AG04450 (cell line): ENCODE measurements at regions not wholly inside any gene's neighbourhood (a gene's known extent, or its start where the extent isn't known, plus 50 kb on each side); places are given as distances from the start of the nearest gene placed in this dataset.

Experiments
- CTCF ChIA-PET: fragments of 300-600, 350-600 bp; formaldehyde crosslinking; extraction: SDS; loops from one replicate; lab custom pipeline; 2022; ENCODE audit warnings: antibody characterized with exemption, inconsistent platforms; lab: Charles Lee
- POLR2A ChIA-PET: fragments of 350-600 bp; formaldehyde crosslinking; extraction: SDS; loops from one replicate; lab custom pipeline; 2021; ENCODE audit warnings: antibody characterized with exemption, inconsistent platforms; lab: Yijun Ruan, JAX
- DNase-seq: peaks from one replicate; pipeline ENCODE4 v3.0.0-alpha.2; 2011; ENCODE audit warnings: low read depth, low spot score
- H3K27ac ChIP-seq: one replicate; pipeline ENCODE4 v1.5.1; 2012; ENCODE audit warnings: low read depth, low read length, control low read depth
- H3K27me3 ChIP-seq: one replicate; pipeline ENCODE4 v1.6.0; 2012; ENCODE audit warnings: low read length; ENCODE audit not compliant: control insufficient read depth, insufficient read depth
- H3K4me3 ChIP-seq: 2 replicates; pipeline ENCODE4 v1.5.1; 2011; ENCODE audit warnings: mild to moderate bottlenecking, low read depth, low read length, control low read depth
- H3K9me3 ChIP-seq: 2 replicates; pipeline ENCODE4 v1.5.1; 2012; ENCODE audit warnings: low read length; ENCODE audit not compliant: control insufficient read depth, insufficient read depth
- TF ChIP-seq, protein P1 (sequence below): IDR thresholded peaks from 2 replicates; pipeline ENCODE4 v1.5.1; 2011; ENCODE audit warnings: low read depth, low read length, control low read depth, inconsistent platforms

DNA sequence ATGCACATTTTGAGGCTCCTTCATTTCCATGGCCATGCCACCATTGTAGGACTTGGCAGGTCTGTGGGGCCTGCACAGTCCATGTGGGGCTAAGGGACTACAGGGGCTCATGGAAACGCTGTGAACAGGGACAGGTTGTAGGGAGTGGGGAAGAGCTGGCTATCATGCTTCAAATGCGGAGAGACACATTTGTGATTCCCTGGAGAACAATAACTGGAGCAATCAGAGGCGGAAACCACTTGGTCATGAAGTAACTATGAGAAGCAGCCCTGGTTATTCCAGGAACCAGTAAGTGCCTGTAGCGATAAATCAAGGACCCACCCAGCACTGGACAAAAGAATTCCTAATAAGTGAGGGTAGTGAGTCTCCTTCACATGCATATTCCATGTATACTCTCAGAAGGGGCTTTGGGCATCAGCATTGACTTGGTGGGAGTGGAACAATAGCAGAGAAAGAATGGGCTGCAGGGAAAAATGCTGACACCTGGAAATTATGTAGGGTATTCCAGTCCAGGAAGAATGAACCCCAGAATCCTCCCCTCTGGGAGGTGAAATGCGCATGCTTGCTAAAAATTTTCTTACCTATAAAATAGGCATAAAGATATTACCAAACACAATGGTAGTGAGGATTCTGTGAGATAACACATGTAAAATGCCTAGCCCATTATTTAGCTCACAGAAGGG is 251.4 kb upstream of the ROPN1 start:
- no peak overlapping the region for H3K27ac ChIP-seq
- H3K9me3 ChIP-seq: no peaks in the 10 kb centered on the region
- TF ChIP-seq, protein P1, sequence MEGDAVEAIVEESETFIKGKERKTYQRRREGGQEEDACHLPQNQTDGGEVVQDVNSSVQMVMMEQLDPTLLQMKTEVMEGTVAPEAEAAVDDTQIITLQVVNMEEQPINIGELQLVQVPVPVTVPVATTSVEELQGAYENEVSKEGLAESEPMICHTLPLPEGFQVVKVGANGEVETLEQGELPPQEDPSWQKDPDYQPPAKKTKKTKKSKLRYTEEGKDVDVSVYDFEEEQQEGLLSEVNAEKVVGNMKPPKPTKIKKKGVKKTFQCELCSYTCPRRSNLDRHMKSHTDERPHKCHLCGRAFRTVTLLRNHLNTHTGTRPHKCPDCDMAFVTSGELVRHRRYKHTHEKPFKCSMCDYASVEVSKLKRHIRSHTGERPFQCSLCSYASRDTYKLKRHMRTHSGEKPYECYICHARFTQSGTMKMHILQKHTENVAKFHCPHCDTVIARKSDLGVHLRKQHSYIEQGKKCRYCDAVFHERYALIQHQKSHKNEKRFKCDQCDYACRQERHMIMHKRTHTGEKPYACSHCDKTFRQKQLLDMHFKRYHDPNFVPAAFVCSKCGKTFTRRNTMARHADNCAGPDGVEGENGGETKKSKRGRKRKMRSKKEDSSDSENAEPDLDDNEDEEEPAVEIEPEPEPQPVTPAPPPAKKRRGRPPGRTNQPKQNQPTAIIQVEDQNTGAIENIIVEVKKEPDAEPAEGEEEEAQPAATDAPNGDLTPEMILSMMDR: no peak
- CTCF ChIA-PET: no interaction called here
- no peaks in the 10 kb centered on the region for H3K27me3 ChIP-seq
- DNase-seq: no peak
- POLR2A ChIA-PET: no interaction called here
- H3K4me3 ChIP-seq: no peak overlapping the region

DNA sequence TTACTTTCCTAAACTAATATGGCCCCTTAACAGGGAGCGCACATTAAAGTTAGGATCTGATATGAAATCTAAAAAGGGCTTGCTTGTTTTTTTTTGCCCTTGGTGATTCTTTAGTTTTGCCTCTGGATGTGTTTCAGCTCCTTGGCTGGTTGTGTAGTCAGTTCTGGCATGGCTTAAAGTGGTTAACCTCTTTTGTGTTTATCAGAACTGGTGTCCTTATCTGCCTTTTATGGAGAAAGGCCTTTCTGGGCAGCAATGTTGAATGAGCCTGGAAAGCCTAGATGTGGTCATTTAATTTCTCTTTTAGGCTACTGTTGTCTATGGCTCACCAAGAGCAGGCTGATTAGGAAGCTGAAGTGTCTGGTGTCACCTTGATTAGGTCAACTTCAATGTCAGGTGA is 254.5 kb upstream of the ROPN1 start:
- POLR2A ChIA-PET: no interaction called here
- Histone ChIP-seq H3K27me3 (no peaks in the 10 kb centered on the region), H3K9me3 (no peaks in the 10 kb centered on the region), H3K27ac (no peak overlapping the region), H3K4me3 (no peak overlapping the region)
- TF ChIP-seq, protein P1: no peak
- CTCF ChIA-PET: no interaction called here
- DNase-seq: no peak

DNA sequence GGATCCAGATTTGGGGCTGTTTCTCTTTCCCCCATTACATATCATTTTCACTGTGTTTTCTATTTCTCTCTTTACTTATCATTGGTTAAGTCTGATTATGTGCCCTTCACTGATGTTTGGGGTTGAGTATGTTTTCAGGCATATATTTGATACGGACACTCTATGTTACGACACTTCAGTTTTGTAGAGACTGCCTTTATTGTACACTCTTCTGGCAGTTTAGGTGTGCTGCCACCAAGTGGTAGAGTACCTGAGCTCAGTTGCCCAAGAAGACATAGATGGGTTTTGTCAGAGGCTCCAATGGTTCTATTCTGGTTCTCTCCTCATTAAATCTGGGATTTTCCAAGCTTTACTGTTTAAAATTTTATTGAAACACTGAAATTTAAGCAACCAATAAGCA is 255.0 kb upstream of the ROPN1 start:
- Histone ChIP-seq H3K9me3 (no peaks in the 10 kb centered on the region), H3K27ac (no peak overlapping the region), H3K27me3 (no peaks in the 10 kb centered on the region), H3K4me3 (no peak overlapping the region)
- no peak for DNase-seq
- TF ChIP-seq, protein P1: peak; percentile 49
- ChIA-PET CTCF (interaction anchor here (0.6 kb wide), 2 partner anchors 9 to 24 kb away, joined by 3 to 4 read pairs; no protein-coding TSS in a partner anchor), POLR2A (interaction anchor here (0.6 kb wide), 1 partner anchor 14 kb away, joined by 3 read pairs; no protein-coding TSS in a partner anchor)

DNA sequence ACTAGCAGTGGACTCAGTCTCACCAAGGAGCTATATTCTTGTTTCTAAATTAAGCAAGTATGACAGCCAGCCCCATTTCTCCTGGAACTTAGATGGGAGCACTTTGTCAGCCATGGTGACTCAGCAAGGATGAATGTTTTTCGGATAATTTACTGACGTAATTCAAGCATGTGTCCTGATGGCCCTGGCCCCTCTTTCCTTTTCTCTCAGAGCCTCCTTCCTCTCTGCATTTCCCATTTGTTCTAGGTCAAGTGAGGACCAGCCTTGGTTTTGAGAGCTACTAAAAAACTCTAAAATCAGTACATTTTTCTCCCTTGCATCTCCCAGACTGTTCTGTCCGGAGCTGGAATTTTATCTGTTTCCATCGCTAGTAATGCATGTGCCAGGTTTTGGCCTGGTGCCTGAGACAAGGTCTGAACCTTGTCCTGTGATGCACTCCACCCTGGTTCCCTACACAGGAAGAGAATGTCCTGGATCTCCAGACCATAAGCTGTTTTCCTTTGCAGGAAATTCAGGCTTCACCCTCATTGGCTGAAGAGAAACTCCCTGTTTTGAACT is 256.6 kb upstream of the ROPN1 start:
- ChIA-PET POLR2A (no interaction called here), CTCF (interaction anchor here (0.8 to 1.3 kb wide), 2 partner anchors 19 to 103 kb away, joined by 3 read pairs; no protein-coding TSS in a partner anchor)
- DNase-seq: peak; percentile 47
- Histone ChIP-seq H3K27ac (peak overlapping the region; percentile 65), H3K4me3 (no peak overlapping the region), H3K9me3 (no peaks in the 10 kb centered on the region), H3K27me3 (no peaks in the 10 kb centered on the region)
- TF ChIP-seq, protein P1: no peak

DNA sequence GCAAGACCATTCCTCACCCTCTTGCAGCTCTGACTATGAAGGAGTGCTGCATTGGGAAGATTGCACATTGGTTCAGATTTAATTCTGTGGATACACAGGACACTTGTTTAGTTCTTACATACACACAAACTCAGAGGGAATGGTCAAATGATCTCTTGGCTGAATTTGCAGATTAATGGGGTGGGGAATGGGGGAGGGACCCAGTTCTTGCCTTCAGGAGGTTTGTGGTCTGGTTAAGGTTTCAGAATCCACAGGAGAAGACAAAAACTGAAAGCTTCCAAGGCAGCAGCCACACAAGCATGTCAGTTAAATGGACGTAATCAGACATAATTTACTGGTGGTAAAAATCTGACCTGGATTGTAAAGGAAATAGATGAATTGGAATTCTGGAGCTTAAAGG is 257.1 kb upstream of the ROPN1 start:
- TF ChIP-seq, protein P1: no peak
- ChIA-PET POLR2A (no interaction called here), CTCF (interaction anchor here (0.8 to 0.9 kb wide), 2 partner anchors 102 to 316 kb away, joined by 3 read pairs; no protein-coding TSS in a partner anchor)
- H3K27me3 ChIP-seq: no peaks in the 10 kb centered on the region
- no peak for DNase-seq
- H3K4me3 ChIP-seq: no peak overlapping the region
- H3K9me3 ChIP-seq: no peaks in the 10 kb centered on the region
- H3K27ac ChIP-seq: peak overlapping the region; percentile 65
